GM23248 (cell line): ENCODE measurements at regions not wholly inside any gene's neighbourhood (a gene's known extent, or its start where the extent isn't known, plus 50 kb on each side); places are given as distances from the start of the nearest gene placed in this dataset.

Source experiments
- EZH2 ChIP-seq: fragments of 200-600 bp; sonication (generic); IDR thresholded peaks from 2 replicates; pipeline ENCODE4 v1.6.1; 2018; ENCODE audit warnings: antibody characterized with exemption, mild to moderate bottlenecking; ENCODE audit not compliant: insufficient read depth, poor library complexity, severe bottlenecking
- EZH2phosphoT487 ChIP-seq: fragments of 200-600 bp; sonication (generic); IDR thresholded peaks from 2 replicates; pipeline ENCODE4 v1.6.1; 2018; ENCODE audit warnings: antibody characterized with exemption, moderate library complexity, mild to moderate bottlenecking, low read depth; ENCODE audit not compliant: insufficient read depth

GRCh38 chr6:153705429-153705828, 333.6 kb upstream of the OPRM1 start:
- TF ChIP-seq EZH2phosphoT487 (no peak), EZH2 (no peak)
